ENCODE measurements at regions not wholly inside any gene's neighbourhood (a gene's known extent, or its start where the extent isn't known, plus 50 kb on each side); places are given as distances from the start of the nearest gene placed in this dataset.

- Histone ChIP-seq H3K4ac (ENCODE audit: low read depth, low read length) (no peak overlapping the region), H3K23ac (ENCODE audit: insufficient read length, low read depth, low read length) (no peak overlapping the region), H3K23me2 (ENCODE audit: insufficient read length, low read depth, low read length, poor library complexity, severe bottlenecking) (no peaks in the 10 kb centered on the region), H2BK120ac (ENCODE audit: low read depth, low read length, poor library complexity, severe bottlenecking) (no peak overlapping the region), H2AFZ (ENCODE audit: low read length) (no peak overlapping the region), H3K79me2 (ENCODE audit: insufficient read depth, low read length) (no peaks in the 10 kb centered on the region), H3K14ac (ENCODE audit: insufficient read depth, low read length) (no peak overlapping the region), H2BK20ac (ENCODE audit: low read depth, low read length, poor library complexity, severe bottlenecking) (no peak overlapping the region), H2BK15ac (ENCODE audit: low read depth, low read length) (no peak overlapping the region), H3K4me1 (ENCODE audit: insufficient read depth, low read length) (no peaks in the 10 kb centered on the region), H2AK5ac (ENCODE audit: insufficient read length, low read length) (no peak overlapping the region), H4K20me1 (ENCODE audit: control insufficient read depth, insufficient read depth, insufficient read length) (no peaks in the 10 kb centered on the region), H3K18ac (ENCODE audit: insufficient read length, low read depth, low read length) (no peak overlapping the region), H3K27me3 (ENCODE audit: insufficient read depth, low read length) (no peaks in the 10 kb centered on the region), H4K91ac (ENCODE audit: insufficient read length, low read depth, low read length) (no peak overlapping the region), H2BK5ac (ENCODE audit: insufficient read length, low read length) (no peak overlapping the region), H4K5ac (ENCODE audit: insufficient read length, low read depth, low read length) (no peak overlapping the region), H3K9ac (ENCODE audit: extremely low read depth, insufficient read length, low read length) (no peak overlapping the region), H3K4me2 (ENCODE audit: insufficient read depth, insufficient read length, low read length) (no peak overlapping the region), H3K9me3 (ENCODE audit: control insufficient read depth, low read depth, low read length) (no peaks in the 10 kb centered on the region), H2BK12ac (ENCODE audit: insufficient read length, low read depth, low read length) (no peak overlapping the region), H3K79me1 (ENCODE audit: insufficient read depth, low read depth, low read length, poor library complexity, severe bottlenecking) (no peaks in the 10 kb centered on the region), H3K56ac (ENCODE audit: insufficient read length, low read depth, low read length) (no peak overlapping the region), H4K8ac (replicated peaks; ENCODE audit: insufficient read length, low read depth, low read length) (no peak overlapping the region), H3K27ac (ENCODE audit: insufficient read length, low read depth, low read length) (no peak overlapping the region), H3T11ph (ENCODE audit: low read length) (no peak overlapping the region)
- no peak for TF ChIP-seq CTCF (conservative IDR thresholded peaks at IDR 0.05)
- no peak overlapping the region for H3K4me3 Mint-ChIP-seq
- no peak overlapping the region for H3K27ac Mint-ChIP-seq
- no peaks in the 10 kb centered on the region for H3K9me3 Mint-ChIP-seq
- peaks cover 1% of the 10 kb centered on the region; the same call in 1 of the 2 replicates for H3K27me3 Mint-ChIP-seq (ENCODE audit: low read depth)
- no CpG with 5 or more reads among the region's 6 CpGs for WGBS (ENCODE audit: extremely low coverage, insufficient read length, low lambda C conversion rate)
- H3K36me3 Mint-ChIP-seq (ENCODE audit: insufficient read depth in 1 of 3, low read depth in 3 of 3) = no peaks in the 10 kb centered on the region
- no peak for DNase-seq
- peaks cover 0 to 3% of the 10 kb centered on the region in 2 experiments; a peak in 1 of 4 replicates for H3K4me1 Mint-ChIP-seq
Observed at GRCh38 chr17:20787281-20787680, 207.8 kb downstream of the CDRT15L2 start.

Data from H9 (cell line).